ENCODE measurements at regions not wholly inside any gene's neighbourhood (a gene's known extent, or its start where the extent isn't known, plus 50 kb on each side); places are given as distances from the start of the nearest gene placed in this dataset.

DNA sequence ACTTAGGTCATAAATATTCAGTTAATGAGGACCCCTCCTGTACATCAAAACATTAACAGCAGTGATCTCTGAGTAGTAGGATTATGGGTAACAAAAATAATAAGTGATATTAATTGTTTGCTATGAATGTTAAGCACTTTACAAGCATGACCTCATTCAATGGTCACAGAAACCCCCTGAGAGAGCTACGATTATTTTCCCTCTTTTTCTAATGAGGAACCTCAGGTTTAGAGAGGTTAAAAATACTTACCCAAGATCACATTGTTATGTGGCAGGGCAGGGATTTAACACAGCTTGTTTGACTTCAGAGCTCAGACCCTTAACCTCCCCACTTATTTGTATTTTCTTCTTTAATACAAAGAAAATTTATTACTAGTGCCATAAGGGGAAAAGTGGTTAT is 228.2 kb downstream of the TBL1XR1 start:
- H3K9me3 ChIP-seq (ENCODE audit: low read length), result no peaks in the 10 kb centered on the region
- H4K20me1 ChIP-seq (ENCODE audit: insufficient read depth, low read depth, low read length), result no peaks in the 10 kb centered on the region
- H3K4me3 ChIP-seq (ENCODE audit: low read length), result no peak overlapping the region
- H3K4me2 ChIP-seq (ENCODE audit: low read depth, low read length, poor library complexity, severe bottlenecking), result no peak overlapping the region
- no peaks in the 10 kb centered on the region for H3K79me2 ChIP-seq (ENCODE audit: low read length)
- no peaks in the 10 kb centered on the region; the same call in 1 of the 2 replicates for H3K4me1 ChIP-seq (ENCODE audit: low read length)
- no peaks in the 10 kb centered on the region for H3K9me2 ChIP-seq (replicated peaks; ENCODE audit: insufficient read depth, low read length)
- H3K9ac ChIP-seq (ENCODE audit: low read length), result no peak overlapping the region
- H3K36me3 ChIP-seq (ENCODE audit: insufficient read depth, low read length), result no peaks in the 10 kb centered on the region
- no peak for DNase-seq
- H2AFZ ChIP-seq (ENCODE audit: low read length), result no peak overlapping the region
- H3K27me3 ChIP-seq (ENCODE audit: low read length), result no peaks in the 10 kb centered on the region
- H3K27ac ChIP-seq (ENCODE audit: low read length), result no peak overlapping the region

GRCh38 chr3:176968631-176969030 is 228.7 kb downstream of the TBL1XR1 start:
- no peaks in the 10 kb centered on the region for H3K27me3 ChIP-seq (ENCODE audit: low read length)
- no peaks in the 10 kb centered on the region for H3K9me2 ChIP-seq (replicated peaks; ENCODE audit: insufficient read depth, low read length)
- DNase-seq, result no peak
- H3K36me3 ChIP-seq (ENCODE audit: insufficient read depth, low read length), result no peaks in the 10 kb centered on the region
- H3K79me2 ChIP-seq (ENCODE audit: low read length), result no peaks in the 10 kb centered on the region
- no peak overlapping the region for H3K9ac ChIP-seq (ENCODE audit: low read length)
- no peak overlapping the region for H3K4me3 ChIP-seq (ENCODE audit: low read length)
- no peaks in the 10 kb centered on the region; the same call in 1 of the 2 replicates for H3K4me1 ChIP-seq (ENCODE audit: low read length)
- H3K27ac ChIP-seq (ENCODE audit: low read length), result no peak overlapping the region
- no peaks in the 10 kb centered on the region for H4K20me1 ChIP-seq (ENCODE audit: insufficient read depth, low read depth, low read length)
- no peak overlapping the region for H3K4me2 ChIP-seq (ENCODE audit: low read depth, low read length, poor library complexity, severe bottlenecking)
- H2AFZ ChIP-seq (ENCODE audit: low read length), result no peak overlapping the region
- H3K9me3 ChIP-seq (ENCODE audit: low read length), result no peaks in the 10 kb centered on the region

DNA sequence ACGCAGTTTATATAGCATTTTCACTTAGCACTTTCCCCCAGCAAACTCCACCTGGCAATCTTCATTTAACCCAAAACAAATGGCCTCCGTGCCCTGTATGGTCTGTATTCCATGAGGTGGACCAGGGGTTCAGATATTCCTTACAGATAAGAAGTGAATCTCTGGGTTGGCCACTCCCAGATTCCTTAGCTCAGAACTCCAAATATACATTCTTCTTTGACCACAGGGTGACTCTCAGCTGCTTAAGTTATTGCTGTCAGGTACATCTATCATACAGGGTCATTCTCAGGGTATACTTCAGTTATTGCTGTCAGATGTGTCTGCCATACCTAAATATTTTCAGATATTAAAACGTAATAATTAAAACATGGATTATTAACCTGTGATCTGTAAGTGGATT is 229.8 kb downstream of the TBL1XR1 start:
- H3K36me3 ChIP-seq (ENCODE audit: insufficient read depth, low read length), result no peaks in the 10 kb centered on the region
- no peak for DNase-seq
- no peak overlapping the region for H2AFZ ChIP-seq (ENCODE audit: low read length)
- no peaks in the 10 kb centered on the region for H3K27me3 ChIP-seq (ENCODE audit: low read length)
- no peaks in the 10 kb centered on the region for H4K20me1 ChIP-seq (ENCODE audit: insufficient read depth, low read depth, low read length)
- H3K9me2 ChIP-seq (replicated peaks; ENCODE audit: insufficient read depth, low read length), result no peaks in the 10 kb centered on the region
- no peak overlapping the region for H3K4me3 ChIP-seq (ENCODE audit: low read length)
- H3K27ac ChIP-seq (ENCODE audit: low read length), result no peak overlapping the region
- H3K4me2 ChIP-seq (ENCODE audit: low read depth, low read length, poor library complexity, severe bottlenecking), result no peak overlapping the region
- no peaks in the 10 kb centered on the region for H3K9me3 ChIP-seq (ENCODE audit: low read length)
- no peak overlapping the region for H3K9ac ChIP-seq (ENCODE audit: low read length)
- no peaks in the 10 kb centered on the region for H3K79me2 ChIP-seq (ENCODE audit: low read length)
- H3K4me1 ChIP-seq (ENCODE audit: low read length), result no peaks in the 10 kb centered on the region; the same call in 1 of the 2 replicates

DNA sequence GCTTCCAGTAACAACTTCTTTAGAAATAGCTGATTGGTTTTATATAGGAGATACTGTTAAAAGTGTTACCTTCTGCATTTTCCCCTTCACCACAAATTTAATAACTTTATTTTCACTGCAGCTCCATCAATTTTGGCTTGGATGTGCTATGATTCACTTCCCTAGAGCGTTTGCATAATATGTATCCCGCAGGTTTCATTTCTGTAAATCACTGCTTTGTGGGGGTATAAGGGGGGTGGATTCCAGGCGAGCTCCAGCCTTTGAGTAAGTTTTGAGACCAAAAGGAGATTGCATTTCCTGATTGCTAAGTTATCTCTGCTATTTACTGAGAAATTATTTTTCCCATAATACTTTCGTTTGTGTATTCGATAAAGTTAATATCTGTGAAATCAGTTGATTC is 232.6 kb downstream of the TBL1XR1 start:
- no peak overlapping the region for H3K9ac ChIP-seq (ENCODE audit: low read length)
- H3K27ac ChIP-seq (ENCODE audit: low read length), result no peak overlapping the region
- no peaks in the 10 kb centered on the region for H3K9me2 ChIP-seq (replicated peaks; ENCODE audit: insufficient read depth, low read length)
- no peak overlapping the region for H3K4me2 ChIP-seq (ENCODE audit: low read depth, low read length, poor library complexity, severe bottlenecking)
- H3K4me1 ChIP-seq (ENCODE audit: low read length), result no peaks in the 10 kb centered on the region; the same call in 1 of the 2 replicates
- no peaks in the 10 kb centered on the region for H3K36me3 ChIP-seq (ENCODE audit: insufficient read depth, low read length)
- no peak overlapping the region for H3K4me3 ChIP-seq (ENCODE audit: low read length)
- no peak overlapping the region for H2AFZ ChIP-seq (ENCODE audit: low read length)
- H3K9me3 ChIP-seq (ENCODE audit: low read length), result no peaks in the 10 kb centered on the region
- no peaks in the 10 kb centered on the region for H4K20me1 ChIP-seq (ENCODE audit: insufficient read depth, low read depth, low read length)
- H3K27me3 ChIP-seq (ENCODE audit: low read length), result no peaks in the 10 kb centered on the region
- no peaks in the 10 kb centered on the region for H3K79me2 ChIP-seq (ENCODE audit: low read length)
- no peak for DNase-seq

GRCh38 chr3:176961916-176962315 is 235.4 kb downstream of the TBL1XR1 start:
- DNase-seq, result no peak
- Histone ChIP-seq H3K36me3 (ENCODE audit: insufficient read depth, low read length) (no peaks in the 10 kb centered on the region), H3K4me2 (ENCODE audit: low read depth, low read length, poor library complexity, severe bottlenecking) (no peak overlapping the region), H3K79me2 (ENCODE audit: low read length) (no peaks in the 10 kb centered on the region), H3K4me3 (ENCODE audit: low read length) (no peak overlapping the region), H4K20me1 (ENCODE audit: insufficient read depth, low read depth, low read length) (no peaks in the 10 kb centered on the region), H3K9me2 (replicated peaks; ENCODE audit: insufficient read depth, low read length) (no peaks in the 10 kb centered on the region), H3K27me3 (ENCODE audit: low read length) (no peaks in the 10 kb centered on the region), H3K9ac (ENCODE audit: low read length) (no peak overlapping the region), H3K4me1 (ENCODE audit: low read length) (no peaks in the 10 kb centered on the region), H3K27ac (ENCODE audit: low read length) (no peak overlapping the region), H3K9me3 (ENCODE audit: low read length) (no peaks in the 10 kb centered on the region), H2AFZ (ENCODE audit: low read length) (no peak overlapping the region)

- H3K4me1 ChIP-seq (ENCODE audit: low read length), result no peaks in the 10 kb centered on the region
- H3K9me3 ChIP-seq (ENCODE audit: low read length), result no peaks in the 10 kb centered on the region
- no peaks in the 10 kb centered on the region for H4K20me1 ChIP-seq (ENCODE audit: insufficient read depth, low read depth, low read length)
- H3K27me3 ChIP-seq (ENCODE audit: low read length), result no peaks in the 10 kb centered on the region
- no peak overlapping the region for H3K4me2 ChIP-seq (ENCODE audit: low read depth, low read length, poor library complexity, severe bottlenecking)
- no peaks in the 10 kb centered on the region for H3K9me2 ChIP-seq (replicated peaks; ENCODE audit: insufficient read depth, low read length)
- H3K4me3 ChIP-seq (ENCODE audit: low read length), result no peak overlapping the region
- H2AFZ ChIP-seq (ENCODE audit: low read length), result no peak overlapping the region
- no peak for DNase-seq
- no peak overlapping the region for H3K27ac ChIP-seq (ENCODE audit: low read length)
- H3K9ac ChIP-seq (ENCODE audit: low read length), result no peak overlapping the region
- H3K79me2 ChIP-seq (ENCODE audit: low read length), result no peaks in the 10 kb centered on the region
- no peaks in the 10 kb centered on the region for H3K36me3 ChIP-seq (ENCODE audit: insufficient read depth, low read length)
Observed at GRCh38 chr3:176959867-176960266, 237.4 kb downstream of the TBL1XR1 start.

DNA sequence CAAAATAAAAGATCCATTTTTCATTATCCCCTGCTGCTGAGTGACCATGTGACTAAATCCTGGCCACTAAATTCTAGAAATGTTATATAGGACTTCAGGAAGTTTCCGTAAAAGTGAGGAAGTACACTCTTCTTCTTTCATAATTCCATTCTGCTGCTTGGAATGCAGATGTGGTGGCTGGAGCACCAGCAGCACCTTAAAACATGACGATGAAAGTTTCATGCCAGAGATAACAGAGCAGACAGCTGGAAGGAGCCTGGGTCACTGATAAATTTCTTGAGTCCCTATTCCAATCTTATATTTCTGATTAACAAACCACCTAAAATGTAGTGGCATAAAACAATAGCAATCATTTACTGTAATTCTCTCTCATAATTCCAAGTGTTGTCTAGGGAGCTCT is 238.7 kb downstream of the TBL1XR1 start:
- no peak overlapping the region for H2AFZ ChIP-seq (ENCODE audit: low read length)
- no peak overlapping the region for H3K4me2 ChIP-seq (ENCODE audit: low read depth, low read length, poor library complexity, severe bottlenecking)
- no peaks in the 10 kb centered on the region for H4K20me1 ChIP-seq (ENCODE audit: insufficient read depth, low read depth, low read length)
- no peak overlapping the region for H3K9ac ChIP-seq (ENCODE audit: low read length)
- no peak overlapping the region for H3K4me3 ChIP-seq (ENCODE audit: low read length)
- no peaks in the 10 kb centered on the region for H3K27me3 ChIP-seq (ENCODE audit: low read length)
- no peak overlapping the region for H3K27ac ChIP-seq (ENCODE audit: low read length)
- H3K9me3 ChIP-seq (ENCODE audit: low read length), result no peaks in the 10 kb centered on the region
- H3K9me2 ChIP-seq (replicated peaks; ENCODE audit: insufficient read depth, low read length), result no peaks in the 10 kb centered on the region
- DNase-seq, result no peak
- no peaks in the 10 kb centered on the region for H3K4me1 ChIP-seq (ENCODE audit: low read length)
- H3K79me2 ChIP-seq (ENCODE audit: low read length), result no peaks in the 10 kb centered on the region
- H3K36me3 ChIP-seq (ENCODE audit: insufficient read depth, low read length), result no peaks in the 10 kb centered on the region

DNA sequence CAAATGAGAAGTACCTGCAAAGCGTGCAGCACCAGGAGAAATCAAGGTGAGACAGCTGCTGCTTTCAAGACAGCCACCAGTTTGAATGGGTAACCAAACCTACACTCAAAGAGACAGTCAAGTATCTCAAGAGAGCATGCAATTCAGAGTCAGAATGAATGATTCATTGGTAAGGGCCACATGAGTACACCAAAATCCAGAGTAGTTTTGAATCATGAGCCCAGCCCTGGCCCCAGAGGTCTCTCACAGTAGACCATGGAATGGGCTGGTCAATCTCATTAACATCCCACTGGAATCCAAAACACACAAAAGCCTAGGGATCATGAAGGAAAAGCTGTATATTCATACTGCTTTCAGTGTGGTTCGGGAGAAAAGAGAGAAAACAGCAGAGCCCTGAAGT is 242.8 kb downstream of the TBL1XR1 start:
- H3K79me2 ChIP-seq (ENCODE audit: low read length), result no peaks in the 10 kb centered on the region
- no peak overlapping the region for H3K4me3 ChIP-seq (ENCODE audit: low read length)
- H3K4me1 ChIP-seq (ENCODE audit: low read length), result no peaks in the 10 kb centered on the region
- no peak for DNase-seq
- no peaks in the 10 kb centered on the region for H4K20me1 ChIP-seq (ENCODE audit: insufficient read depth, low read depth, low read length)
- no peak overlapping the region for H3K4me2 ChIP-seq (ENCODE audit: low read depth, low read length, poor library complexity, severe bottlenecking)
- no peaks in the 10 kb centered on the region for H3K9me2 ChIP-seq (replicated peaks; ENCODE audit: insufficient read depth, low read length)
- H3K36me3 ChIP-seq (ENCODE audit: insufficient read depth, low read length), result no peaks in the 10 kb centered on the region
- no peaks in the 10 kb centered on the region for H3K27me3 ChIP-seq (ENCODE audit: low read length)
- no peak overlapping the region for H3K27ac ChIP-seq (ENCODE audit: low read length)
- H3K9me3 ChIP-seq (ENCODE audit: low read length), result no peaks in the 10 kb centered on the region
- no peak overlapping the region for H3K9ac ChIP-seq (ENCODE audit: low read length)
- H2AFZ ChIP-seq (ENCODE audit: low read length), result no peak overlapping the region
